ENCODE measurements at regions not wholly inside any gene's neighbourhood (a gene's known extent, or its start where the extent isn't known, plus 50 kb on each side); places are given as distances from the start of the nearest gene placed in this dataset.

DNA sequence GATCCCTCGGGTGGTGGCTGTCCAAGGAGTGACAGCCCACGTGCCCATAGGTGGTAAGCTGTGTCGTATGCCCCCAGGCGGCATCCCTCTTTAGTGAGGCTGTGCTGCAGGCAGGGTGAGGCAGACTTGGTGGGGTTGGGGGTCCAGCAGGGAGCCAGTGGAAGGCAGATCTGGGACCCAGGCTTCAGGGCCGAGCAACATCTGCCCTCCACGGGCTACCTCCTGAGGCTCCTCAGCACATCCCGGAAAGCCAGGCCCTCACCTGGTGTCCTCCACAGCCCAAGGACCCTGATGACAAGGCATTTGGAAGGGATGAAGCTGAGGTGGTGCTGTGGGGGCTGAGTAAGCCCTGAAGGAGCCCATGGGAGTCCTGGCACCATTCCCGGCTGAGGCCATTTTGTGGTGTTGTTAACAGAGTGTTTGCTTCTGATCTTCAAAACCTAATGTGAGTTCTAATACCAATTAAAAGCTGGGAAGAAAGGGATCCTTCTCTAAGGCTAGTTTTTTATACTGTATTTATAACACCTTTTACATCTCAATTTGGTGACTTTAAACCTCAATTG, 295.8 kb upstream of the IRX2 start:
- Mint-ChIP-seq H3K4me1 (ENCODE audit: low read depth, unreplicated experiment) (no peaks in the 10 kb centered on the region), H3K27me3 (ENCODE audit: unreplicated experiment) (no peaks in the 10 kb centered on the region), H3K36me3 (ENCODE audit: unreplicated experiment) (no peaks in the 10 kb centered on the region), H3K9me3 (ENCODE audit: unreplicated experiment) (peaks cover 1% of the 10 kb centered on the region), H3K4me3 (ENCODE audit: unreplicated experiment) (no peak overlapping the region), H3K27ac (ENCODE audit: unreplicated experiment) (no peak overlapping the region)
- TF ChIP-seq, protein P1, sequence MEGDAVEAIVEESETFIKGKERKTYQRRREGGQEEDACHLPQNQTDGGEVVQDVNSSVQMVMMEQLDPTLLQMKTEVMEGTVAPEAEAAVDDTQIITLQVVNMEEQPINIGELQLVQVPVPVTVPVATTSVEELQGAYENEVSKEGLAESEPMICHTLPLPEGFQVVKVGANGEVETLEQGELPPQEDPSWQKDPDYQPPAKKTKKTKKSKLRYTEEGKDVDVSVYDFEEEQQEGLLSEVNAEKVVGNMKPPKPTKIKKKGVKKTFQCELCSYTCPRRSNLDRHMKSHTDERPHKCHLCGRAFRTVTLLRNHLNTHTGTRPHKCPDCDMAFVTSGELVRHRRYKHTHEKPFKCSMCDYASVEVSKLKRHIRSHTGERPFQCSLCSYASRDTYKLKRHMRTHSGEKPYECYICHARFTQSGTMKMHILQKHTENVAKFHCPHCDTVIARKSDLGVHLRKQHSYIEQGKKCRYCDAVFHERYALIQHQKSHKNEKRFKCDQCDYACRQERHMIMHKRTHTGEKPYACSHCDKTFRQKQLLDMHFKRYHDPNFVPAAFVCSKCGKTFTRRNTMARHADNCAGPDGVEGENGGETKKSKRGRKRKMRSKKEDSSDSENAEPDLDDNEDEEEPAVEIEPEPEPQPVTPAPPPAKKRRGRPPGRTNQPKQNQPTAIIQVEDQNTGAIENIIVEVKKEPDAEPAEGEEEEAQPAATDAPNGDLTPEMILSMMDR (IDR thresholded peaks at IDR 0.05; ENCODE audit: partially characterized antibody, unreplicated experiment), result no peak
- DNase-seq, result no peak

DNA sequence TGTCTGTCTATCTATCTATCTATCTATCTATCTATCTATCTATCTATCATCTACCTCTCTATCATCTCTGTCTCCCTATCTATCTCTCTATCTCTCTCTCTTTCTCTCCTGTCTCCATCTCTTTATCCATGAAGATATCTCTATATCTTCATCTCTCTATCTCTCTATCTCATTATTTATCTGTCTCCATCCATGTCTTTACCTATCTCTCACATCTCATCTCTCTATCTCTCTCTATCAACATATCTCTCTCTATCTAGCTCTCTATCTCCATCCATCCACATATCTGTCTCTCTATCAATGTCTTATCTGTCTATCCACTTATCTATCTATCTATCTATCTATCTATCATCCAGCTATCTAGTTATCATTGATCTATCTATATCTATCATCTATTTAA, 292.1 kb upstream of the IRX2 start:
- TF ChIP-seq, protein P1 (IDR thresholded peaks at IDR 0.05; ENCODE audit: partially characterized antibody, unreplicated experiment), result no peak
- no peak for DNase-seq
- no peak overlapping the region for H3K4me3 Mint-ChIP-seq (ENCODE audit: unreplicated experiment)
- H3K27ac Mint-ChIP-seq (ENCODE audit: unreplicated experiment), result no peak overlapping the region
- H3K27me3 Mint-ChIP-seq (ENCODE audit: unreplicated experiment), result no peaks in the 10 kb centered on the region
- peaks cover 4% of the 10 kb centered on the region for H3K36me3 Mint-ChIP-seq (ENCODE audit: unreplicated experiment)
- no peaks in the 10 kb centered on the region for H3K4me1 Mint-ChIP-seq (ENCODE audit: low read depth, unreplicated experiment)
- peaks cover 1% of the 10 kb centered on the region for H3K9me3 Mint-ChIP-seq (ENCODE audit: unreplicated experiment)

DNA sequence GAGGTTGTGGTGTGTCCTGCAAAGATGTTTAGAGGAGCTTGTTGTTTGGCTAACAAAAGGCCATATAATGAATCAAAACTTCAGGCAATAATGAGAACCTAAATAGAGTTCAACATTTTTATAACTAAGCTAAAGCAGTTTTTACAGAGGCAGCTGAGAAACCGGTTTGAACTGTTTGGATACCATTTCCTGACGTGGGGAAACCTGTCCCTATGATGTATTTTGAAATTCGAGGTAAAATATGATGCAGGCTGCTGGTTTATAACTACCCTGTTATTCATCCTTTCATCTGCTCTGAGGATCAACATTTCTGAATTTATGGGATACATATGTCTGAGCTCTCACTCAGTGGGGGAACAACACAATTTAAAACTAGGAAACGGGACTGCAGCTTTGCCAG, 289.5 kb upstream of the IRX2 start:
- H3K27me3 Mint-ChIP-seq (ENCODE audit: unreplicated experiment), result peaks cover 2% of the 10 kb centered on the region
- no peak overlapping the region for H3K4me3 Mint-ChIP-seq (ENCODE audit: unreplicated experiment)
- peaks cover 1% of the 10 kb centered on the region for H3K9me3 Mint-ChIP-seq (ENCODE audit: unreplicated experiment)
- DNase-seq, result no peak
- peaks cover 4% of the 10 kb centered on the region for H3K36me3 Mint-ChIP-seq (ENCODE audit: unreplicated experiment)
- H3K4me1 Mint-ChIP-seq (ENCODE audit: low read depth, unreplicated experiment), result no peaks in the 10 kb centered on the region
- no peak overlapping the region for H3K27ac Mint-ChIP-seq (ENCODE audit: unreplicated experiment)
- TF ChIP-seq, protein P1 (IDR thresholded peaks at IDR 0.05; ENCODE audit: partially characterized antibody, unreplicated experiment), result no peak

GRCh38 chr5:3036041-3036788, 284.7 kb upstream of the IRX2 start:
- Mint-ChIP-seq H3K27ac (ENCODE audit: unreplicated experiment) (no peak overlapping the region), H3K36me3 (ENCODE audit: unreplicated experiment) (no peaks in the 10 kb centered on the region), H3K9me3 (ENCODE audit: unreplicated experiment) (no peaks in the 10 kb centered on the region), H3K4me1 (ENCODE audit: low read depth, unreplicated experiment) (no peaks in the 10 kb centered on the region), H3K27me3 (ENCODE audit: unreplicated experiment) (peaks cover 2% of the 10 kb centered on the region), H3K4me3 (ENCODE audit: unreplicated experiment) (no peak overlapping the region)
- TF ChIP-seq, protein P1 (IDR thresholded peaks at IDR 0.05; ENCODE audit: partially characterized antibody, unreplicated experiment), result no peak
- DNase-seq, result no peak

- no peaks in the 10 kb centered on the region for H3K9me3 Mint-ChIP-seq (ENCODE audit: unreplicated experiment)
- H3K4me3 Mint-ChIP-seq (ENCODE audit: unreplicated experiment), result no peak overlapping the region
- no peak overlapping the region for H3K27ac Mint-ChIP-seq (ENCODE audit: unreplicated experiment)
- H3K27me3 Mint-ChIP-seq (ENCODE audit: unreplicated experiment), result peaks cover 2% of the 10 kb centered on the region
- TF ChIP-seq, protein P1 (IDR thresholded peaks at IDR 0.05; ENCODE audit: partially characterized antibody, unreplicated experiment), result no peak
- H3K36me3 Mint-ChIP-seq (ENCODE audit: unreplicated experiment), result no peaks in the 10 kb centered on the region
- no peak for DNase-seq
- no peaks in the 10 kb centered on the region for H3K4me1 Mint-ChIP-seq (ENCODE audit: low read depth, unreplicated experiment)
These were observed 284.0 kb upstream of the IRX2 start for GRCh38 chr5:3035452-3035851.

Data from glutamatergic neuron (in vitro differentiated cells).